ENCODE measurements at regions not wholly inside any gene's neighbourhood (a gene's known extent, or its start where the extent isn't known, plus 50 kb on each side); places are given as distances from the start of the nearest gene placed in this dataset.

- Histone ChIP-seq H3K27ac (ENCODE audit: insufficient read depth, low read depth, low read length) (no peak overlapping the region), H3K27me3 (ENCODE audit: control insufficient read depth in 2 of 2, insufficient read depth in 2 of 2, low read length in 2 of 2) (no peaks in the 10 kb centered on the region), H3K4me2 (ENCODE audit: insufficient read depth, low read length) (no peak overlapping the region), H3K9me3 (replicated peaks; ENCODE audit: control insufficient read depth, insufficient read depth, low read length) (no peaks in the 10 kb centered on the region), H3K4me1 (ENCODE audit: control insufficient read depth, extremely low read depth, insufficient read depth, low read length) (no peaks in the 10 kb centered on the region), H4K20me1 (replicated peaks; ENCODE audit: control insufficient read depth, extremely low read depth, insufficient read depth, low read length) (no peaks in the 10 kb centered on the region), H3K36me3 (ENCODE audit: control insufficient read depth in 2 of 2, extremely low read depth in 1 of 2, insufficient read depth in 2 of 2, low read length in 2 of 2) (no peaks in the 10 kb centered on the region), H2AFZ (ENCODE audit: low read depth, low read length) (no peak overlapping the region), H3K9ac (replicated peaks; ENCODE audit: extremely low read depth, insufficient read depth, low read length) (no peak overlapping the region), H3K9me1 (replicated peaks; ENCODE audit: control insufficient read depth, extremely low read depth, insufficient read depth, low read length) (no peaks in the 10 kb centered on the region), H3K79me2 (ENCODE audit: control insufficient read depth, insufficient read depth, low read length) (no peaks in the 10 kb centered on the region), H3K4me3 (replicated peaks in 1 of 3; ENCODE audit: insufficient read depth in 1 of 3, low read depth in 1 of 3, low read length in 3 of 3) (no peak overlapping the region)
- POLR2A ChIA-PET = no interaction called here
- BruUV-seq (replicated peaks) = no TSS peak
- dilution Hi-C loops (cut with MboI; ENCODE audit: extremely low pct_ligation_motif_present, low sequenced_read_pairs) (no loop called here), intact Hi-C loops (cut with micrococcal nuclease) (no loop called here)
- CTCF ChIA-PET = no interaction called here
- no peak for FAIRE-seq
- DNase-seq (ENCODE audit: low read depth, low spot score) = no peak
- TF ChIP-seq MAX (IDR thresholded peaks at IDR 0.05; ENCODE audit: insufficient read depth, insufficient read length) = no peak
- TF ChIP-seq GATA2 (IDR thresholded peaks at IDR 0.05; ENCODE audit: insufficient read depth, insufficient read length, low read depth, low read length) = no peak
Observed at GRCh38 chr4:171636606-171637005, 176.6 kb upstream of the GALNTL6 start.

- FAIRE-seq (no peak), DNase-seq (ENCODE audit: low read depth, low spot score) (no peak)
- Histone ChIP-seq H3K36me3 (ENCODE audit: control insufficient read depth in 2 of 2, extremely low read depth in 1 of 2, insufficient read depth in 2 of 2, low read length in 2 of 2) (no peaks in the 10 kb centered on the region), H3K27ac (ENCODE audit: insufficient read depth, low read depth, low read length) (no peak overlapping the region), H3K79me2 (ENCODE audit: control insufficient read depth, insufficient read depth, low read length) (no peaks in the 10 kb centered on the region), H3K9me1 (replicated peaks; ENCODE audit: control insufficient read depth, extremely low read depth, insufficient read depth, low read length) (no peaks in the 10 kb centered on the region), H3K4me1 (ENCODE audit: control insufficient read depth, extremely low read depth, insufficient read depth, low read length) (no peaks in the 10 kb centered on the region), H2AFZ (ENCODE audit: low read depth, low read length) (no peak overlapping the region), H3K9me3 (replicated peaks; ENCODE audit: control insufficient read depth, insufficient read depth, low read length) (no peaks in the 10 kb centered on the region), H4K20me1 (replicated peaks; ENCODE audit: control insufficient read depth, extremely low read depth, insufficient read depth, low read length) (no peaks in the 10 kb centered on the region), H3K9ac (replicated peaks; ENCODE audit: extremely low read depth, insufficient read depth, low read length) (no peak overlapping the region), H3K4me3 (replicated peaks in 1 of 3; ENCODE audit: insufficient read depth in 1 of 3, low read depth in 1 of 3, low read length in 3 of 3) (no peak overlapping the region), H3K4me2 (ENCODE audit: insufficient read depth, low read length) (no peak overlapping the region), H3K27me3 (ENCODE audit: control insufficient read depth in 2 of 2, insufficient read depth in 2 of 2, low read length in 2 of 2) (no peaks in the 10 kb centered on the region)
- ChIA-PET CTCF (no interaction called here), POLR2A (no interaction called here)
- TF ChIP-seq MYC (IDR thresholded peaks at IDR 0.05; ENCODE audit: low read depth, low read length) (no peak), POLR2A (IDR thresholded peaks at IDR 0.05; ENCODE audit: low read depth, low read length) (no peak), POLR2AphosphoS5 (IDR thresholded peaks at IDR 0.05; ENCODE audit: insufficient read depth, low read depth, low read length) (no peak), MAX (IDR thresholded peaks at IDR 0.05; ENCODE audit: insufficient read depth, insufficient read length) (no peak), JUN (IDR thresholded peaks at IDR 0.05; ENCODE audit: borderline replicate concordance, insufficient read depth, insufficient read length, low read depth) (no peak), GATA2 (IDR thresholded peaks at IDR 0.05; ENCODE audit: insufficient read depth, insufficient read length, low read depth, low read length) (no peak), FOS (IDR thresholded peaks at IDR 0.05; ENCODE audit: borderline replicate concordance, insufficient read depth, low read length) (no peak), EZH2 (IDR thresholded peaks at IDR 0.05; ENCODE audit: borderline replicate concordance, low read depth, low read length, severe bottlenecking) (no peak)
- TF ChIP-seq, protein P1, sequence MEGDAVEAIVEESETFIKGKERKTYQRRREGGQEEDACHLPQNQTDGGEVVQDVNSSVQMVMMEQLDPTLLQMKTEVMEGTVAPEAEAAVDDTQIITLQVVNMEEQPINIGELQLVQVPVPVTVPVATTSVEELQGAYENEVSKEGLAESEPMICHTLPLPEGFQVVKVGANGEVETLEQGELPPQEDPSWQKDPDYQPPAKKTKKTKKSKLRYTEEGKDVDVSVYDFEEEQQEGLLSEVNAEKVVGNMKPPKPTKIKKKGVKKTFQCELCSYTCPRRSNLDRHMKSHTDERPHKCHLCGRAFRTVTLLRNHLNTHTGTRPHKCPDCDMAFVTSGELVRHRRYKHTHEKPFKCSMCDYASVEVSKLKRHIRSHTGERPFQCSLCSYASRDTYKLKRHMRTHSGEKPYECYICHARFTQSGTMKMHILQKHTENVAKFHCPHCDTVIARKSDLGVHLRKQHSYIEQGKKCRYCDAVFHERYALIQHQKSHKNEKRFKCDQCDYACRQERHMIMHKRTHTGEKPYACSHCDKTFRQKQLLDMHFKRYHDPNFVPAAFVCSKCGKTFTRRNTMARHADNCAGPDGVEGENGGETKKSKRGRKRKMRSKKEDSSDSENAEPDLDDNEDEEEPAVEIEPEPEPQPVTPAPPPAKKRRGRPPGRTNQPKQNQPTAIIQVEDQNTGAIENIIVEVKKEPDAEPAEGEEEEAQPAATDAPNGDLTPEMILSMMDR (IDR thresholded peaks at IDR 0.05; ENCODE audit: extremely low read depth in 1 of 2, insufficient read depth in 1 of 2, low read depth in 1 of 2, low read length in 2 of 2) = no peak
- no TSS peak for BruUV-seq (replicated peaks)
- intact Hi-C loops (cut with micrococcal nuclease) = no loop called here
- dilution Hi-C loops (cut with MboI; ENCODE audit: extremely low pct_ligation_motif_present, low sequenced_read_pairs) = no loop called here
Observed at GRCh38 chr4:171629737-171630136, 183.5 kb upstream of the GALNTL6 start.
